Astrocyte of the cerebellum (primary cell): ENCODE measurements at regions not wholly inside any gene's neighbourhood (a gene's known extent, or its start where the extent isn't known, plus 50 kb on each side); places are given as distances from the start of the nearest gene placed in this dataset.

Source experiments
- DNase-seq: peaks from one replicate; pipeline ENCODE4 v3.0.0-alpha.2; 2011; ENCODE audit warnings: low read depth
- H3K4me3 ChIP-seq: 2 replicates; pipeline ENCODE4 v1.5.1; 2011; ENCODE audit warnings: mild to moderate bottlenecking, low read depth, low read length, moderate library complexity
- CTCF ChIP-seq: IDR thresholded peaks from 2 replicates; pipeline ENCODE4 v1.5.1; 2012; ENCODE audit warnings: low read length, low read depth, moderate library complexity, mild to moderate bottlenecking; ENCODE audit errors: missing control alignments
- in situ Hi-C: cut with HindIII; loops from 2 replicates; pipeline ENCODE4 v1.10.0; 2017; ENCODE audit warnings: low sequenced_read_pairs

DNA sequence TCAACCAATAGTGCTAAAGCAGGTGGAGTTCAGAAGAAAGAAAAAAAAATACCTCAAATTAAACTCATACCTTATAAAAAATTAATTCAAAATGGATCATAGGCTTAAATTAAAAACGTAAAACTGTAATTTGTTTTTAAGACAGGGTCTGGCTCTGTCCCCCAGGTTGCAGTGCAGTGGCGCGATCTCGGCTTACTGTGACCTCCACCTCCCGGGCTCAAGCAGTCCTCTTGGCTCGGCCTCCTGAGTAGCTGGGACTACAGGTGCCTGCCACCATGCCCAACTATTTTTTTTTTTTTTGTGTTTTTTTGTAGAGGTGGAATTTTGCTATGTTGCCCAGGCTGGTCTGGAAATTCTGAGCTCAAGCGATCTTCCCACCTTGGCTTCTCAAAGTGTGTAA is 111.6 kb downstream of the HDGFL1 start:
- no peak overlapping the region for H3K4me3 ChIP-seq
- DNase-seq: no peak
- TF ChIP-seq CTCF: no peak
- in situ Hi-C loops: no loop called here

- DNase-seq: no peak
- in situ Hi-C loops: no loop called here
- TF ChIP-seq CTCF: no peak
- no peak overlapping the region for H3K4me3 ChIP-seq
Measured at GRCh38 chr6:22681761-22682160, 112.4 kb downstream of the HDGFL1 start.

- no peak for DNase-seq
- TF ChIP-seq CTCF: no peak
- no peak overlapping the region for H3K4me3 ChIP-seq
- in situ Hi-C loops: no loop called here
Measured at GRCh38 chr6:22682979-22683378, 113.6 kb downstream of the HDGFL1 start.

DNA sequence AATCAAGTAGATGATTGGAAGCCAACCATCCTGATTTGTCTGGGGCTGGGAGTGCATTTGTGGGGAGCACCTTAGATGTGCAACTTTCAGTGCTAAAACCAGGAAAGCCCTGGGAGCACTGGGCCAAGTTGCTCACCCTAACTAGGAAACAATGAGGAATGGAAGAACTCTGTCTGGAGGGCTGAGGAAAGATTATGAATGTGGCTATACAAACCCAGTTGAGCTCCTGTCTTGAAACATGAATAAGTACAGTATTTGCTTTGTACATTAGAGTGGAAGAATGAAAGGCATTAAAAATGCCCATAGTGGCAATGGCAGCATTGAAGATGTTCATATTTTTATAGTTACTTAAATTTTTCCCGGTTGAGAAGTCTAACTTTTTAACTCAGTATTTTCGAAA is 121.1 kb downstream of the HDGFL1 start:
- DNase-seq: no peak
- no peak overlapping the region for H3K4me3 ChIP-seq
- in situ Hi-C loops: no loop called here
- no peak for TF ChIP-seq CTCF

- TF ChIP-seq CTCF: no peak
- H3K4me3 ChIP-seq: no peak overlapping the region
- no peak for DNase-seq
- in situ Hi-C loops: no loop called here
Measured at GRCh38 chr6:22694092-22694724, 124.8 kb downstream of the HDGFL1 start.

- DNase-seq: no peak
- H3K4me3 ChIP-seq: no peak overlapping the region
- in situ Hi-C loops: no loop called here
- no peak for TF ChIP-seq CTCF
Measured at GRCh38 chr6:22696481-22696880, 127.1 kb downstream of the HDGFL1 start.
